K562 (cell line): ENCODE measurements at regions not wholly inside any gene's neighbourhood (a gene's known extent, or its start where the extent isn't known, plus 50 kb on each side); places are given as distances from the start of the nearest gene placed in this dataset.

ENCODE experiments used
- ATAC-seq: fragments of 200-7000 bp; cut with Tn5 transposase; 3 replicates; pipeline ENCODE4 v1.9.1; 2020; ENCODE audit warnings: moderate library complexity
- BruUV-seq: library from RNA; stranded (reverse); fragments of 400-500 nt; replicated peaks from 2 replicates; lab custom pipeline; 2021; lab: Mats Ljungman, UMichigan
- CTCF ChIA-PET: fragments of 300-600 bp; formaldehyde crosslinking; extraction: SDS; loops from one replicate; lab custom pipeline; 2021; ENCODE audit warnings: low intra/inter-chr PET ratio; lab: Yijun Ruan, JAX
- POLR2A ChIA-PET: fragments of 300-600, 350-650 bp; sonication (Branson Sonifier 250); formaldehyde crosslinking; extraction: SDS; loops from one replicate; lab custom pipeline; 2021; ENCODE audit warnings: antibody characterized with exemption, inconsistent platforms; lab: Yijun Ruan, JAX
- DNase-seq, 4 experiments: peaks; one replicate each; pipeline versions ENCODE4 v3.0.0 to v3.0.0-alpha.2; 2011 to 2018; ENCODE audit warnings: low spot score in 3 of 4, mixed read lengths in 3 of 4; ENCODE audit errors: extremely low read depth in 1 of 4
- FAIRE-seq: peaks from 2 replicates; lab custom pipeline; 2011; peaks lifted over from hg19 to GRCh38; lab: Jason Lieb, UNC
- H2AFZ ChIP-seq: 2 replicates; pipeline ENCODE4 v1.6.0; 2011; ENCODE audit warnings: low read depth, low read length, control low read depth, inconsistent platforms
- H3K27ac ChIP-seq: fragments of 200-600 bp; 3 replicates; pipeline ENCODE4 v1.8.0; 2011; ENCODE audit warnings: low read depth, mild to moderate bottlenecking, control low read depth, inconsistent platforms, low read length, moderate library complexity, mixed read lengths; ENCODE audit errors: extremely low read depth
- H3K27me3 ChIP-seq, 2 experiments: fragments of 300-600 bp in 1 of 2; 2 replicates in 1 of 2; 3 replicates in 1 of 2; pipeline versions ENCODE4 v1.6.0 to v1.8.0; 2011; ENCODE audit warnings: inconsistent platforms in 2 of 2, low read length in 2 of 2, mild to moderate bottlenecking in 1 of 2, mixed read lengths in 1 of 2, moderate library complexity in 1 of 2; ENCODE audit not compliant: control insufficient read depth in 2 of 2, insufficient read depth in 2 of 2
- H3K36me3 ChIP-seq: fragments of 300-600 bp; 3 replicates; pipeline ENCODE4 v1.8.0; 2011; ENCODE audit warnings: mild to moderate bottlenecking, low read length, inconsistent platforms; ENCODE audit not compliant: control insufficient read depth, insufficient read depth
- H3K4me1 ChIP-seq, 2 experiments: fragments of 200-600 bp in 1 of 2; replicated peaks in 1 of 2; 2 replicates in 1 of 2; 3 replicates in 1 of 2; pipeline versions ENCODE4 v1.5.1 to v1.8.0; 2011; ENCODE audit warnings: inconsistent platforms in 2 of 2, low read length in 2 of 2, mild to moderate bottlenecking in 1 of 2, mixed read lengths in 1 of 2, moderate library complexity in 1 of 2; ENCODE audit not compliant: control insufficient read depth in 2 of 2, insufficient read depth in 2 of 2
- H3K4me2 ChIP-seq: 2 replicates; pipeline ENCODE4 v1.6.1; 2011; ENCODE audit warnings: low read length, control low read depth, inconsistent platforms, mixed read lengths; ENCODE audit not compliant: insufficient read depth
- H3K4me3 ChIP-seq: fragments of 200-600 bp; sonication (generic), shearing (Covaris generic); 2 replicates; pipeline ENCODE4 v1.5.1; 2016; ENCODE audit warnings: control low read depth, inconsistent platforms
- H3K79me2 ChIP-seq: fragments of 200-600 bp; 3 replicates; pipeline ENCODE4 v1.8.0; 2011; ENCODE audit warnings: low read length, inconsistent platforms; ENCODE audit not compliant: control insufficient read depth, insufficient read depth
- H3K9ac ChIP-seq, 2 experiments: 2 replicates each; pipeline versions ENCODE4 v1.6.0 to v1.6.1; 2011; ENCODE audit warnings: low read depth in 2 of 2, low read length in 2 of 2, control low read depth in 1 of 2, inconsistent platforms in 1 of 2, mild to moderate bottlenecking in 1 of 2, mixed read lengths in 1 of 2; ENCODE audit not compliant: insufficient read depth in 1 of 2
- H3K9me1 ChIP-seq: one replicate; pipeline ENCODE4 v1.6.0; 2011; ENCODE audit warnings: inconsistent platforms, mild to moderate bottlenecking, low read length, moderate library complexity; ENCODE audit not compliant: control insufficient read depth, insufficient read depth
- H3K9me3 ChIP-seq: replicated peaks from 2 replicates; pipeline ENCODE4 v1.5.1; 2011; ENCODE audit warnings: low read depth, low read length, inconsistent platforms; ENCODE audit not compliant: control insufficient read depth, insufficient read depth
- H4K20me1 ChIP-seq: replicated peaks from 2 replicates; pipeline ENCODE4 v1.6.1; 2011; ENCODE audit warnings: low read length, inconsistent platforms, mixed read lengths; ENCODE audit not compliant: control insufficient read depth, insufficient read depth
- BACH1 ChIP-seq: fragments of 200-800 bp; sonication (Bioruptor generic); IDR thresholded peaks from 2 replicates; pipeline ENCODE4 v1.6.1; 2016; ENCODE audit warnings: missing genetic modification characterization, missing compliant biosample characterization
- BRD9 ChIP-seq: fragments of 450-650 bp; IDR thresholded peaks from 2 replicates; pipeline ENCODE4 v1.6.1; 2018; ENCODE audit warnings: low read depth; ENCODE audit not compliant: partially characterized antibody
- CREB5 ChIP-seq: fragments of 250-450 bp; sonication (Bioruptor Pico); IDR thresholded peaks from 2 replicates; pipeline ENCODE4 v1.5.0; 2020; ENCODE audit warnings: mild to moderate bottlenecking
- CSDE1 ChIP-seq, 2 experiments: fragments of 450-650 bp; IDR thresholded peaks; 2 replicates each; pipeline ENCODE4 v1.6.1; 2016; ENCODE audit warnings: mild to moderate bottlenecking in 1 of 2
- HMGN3 ChIP-seq: IDR thresholded peaks from 2 replicates; pipeline ENCODE4 v1.6.1; 2011; ENCODE audit warnings: borderline replicate concordance, low read depth, mild to moderate bottlenecking, mixed read lengths, low read length; ENCODE audit not compliant: insufficient read length; ENCODE audit errors: extremely low read depth
- KDM5B ChIP-seq: fragments of 200-600 bp; sonication (generic); IDR thresholded peaks from 2 replicates; pipeline ENCODE4 v1.6.1; 2012; ENCODE audit warnings: low read depth, mild to moderate bottlenecking, moderate library complexity, low read length, control low read depth, inconsistent platforms; ENCODE audit not compliant: insufficient replicate concordance
- LEF1 ChIP-seq: fragments of 450-650 bp; IDR thresholded peaks from 2 replicates; pipeline ENCODE4 v1.6.1; 2016; ENCODE audit warnings: mild to moderate bottlenecking
- MTA1 ChIP-seq: fragments of 450-650 bp; IDR thresholded peaks from 2 replicates; pipeline ENCODE4 v1.6.1; 2017; ENCODE audit warnings: borderline replicate concordance
- NBN ChIP-seq: fragments of 450-650 bp; IDR thresholded peaks from 2 replicates; pipeline ENCODE4 v1.6.1; 2016; ENCODE audit warnings: low read depth, mild to moderate bottlenecking
- PRDM10 ChIP-seq: fragments of 450-650 bp; IDR thresholded peaks from 2 replicates; pipeline ENCODE4 v1.6.1; 2018; ENCODE audit not compliant: partially characterized antibody
- ZFX ChIP-seq: sonication (generic); formaldehyde crosslinking; IDR thresholded peaks from 2 replicates; pipeline ENCODE4 v1.8.0; 2022; ENCODE audit warnings: mild to moderate bottlenecking, missing genetic modification reagents, moderate library complexity
- ZKSCAN1 ChIP-seq: fragments of 150-350 bp; IDR thresholded peaks from 2 replicates; pipeline ENCODE4 v1.6.1; 2016; ENCODE audit warnings: low read depth, low read length
- ZNF134 ChIP-seq: fragments of 250-450 bp; sonication (Bioruptor Pico); conservative IDR thresholded peaks from 2 replicates; pipeline ENCODE4 v1.4.0; 2020
- ZNF174 ChIP-seq: fragments of 250-450 bp; sonication (Bioruptor Pico); IDR thresholded peaks from 2 replicates; pipeline ENCODE4 v1.4.0; 2020; ENCODE audit warnings: mild to moderate bottlenecking
- in situ Hi-C: fragments of 300-500 bp; cut with MboI; formaldehyde crosslinking; loops from 4 replicates; pipeline ENCODE4 v1.15.0; 2018; ENCODE audit warnings: inconsistent platforms, mixed read lengths
- intact Hi-C: fragments of 100-400 bp; cut with micrococcal nuclease; formaldehyde crosslinking; loops from 2 replicates; pipeline ENCODE4 v1.14.2; 2022
- TF ChIP-seq, protein P1 (sequence below): fragments of 250-450 bp; sonication (Bioruptor Pico); IDR thresholded peaks from 2 replicates; pipeline ENCODE4 v1.4.0; 2020; ENCODE audit warnings: mild to moderate bottlenecking, moderate library complexity

DNA sequence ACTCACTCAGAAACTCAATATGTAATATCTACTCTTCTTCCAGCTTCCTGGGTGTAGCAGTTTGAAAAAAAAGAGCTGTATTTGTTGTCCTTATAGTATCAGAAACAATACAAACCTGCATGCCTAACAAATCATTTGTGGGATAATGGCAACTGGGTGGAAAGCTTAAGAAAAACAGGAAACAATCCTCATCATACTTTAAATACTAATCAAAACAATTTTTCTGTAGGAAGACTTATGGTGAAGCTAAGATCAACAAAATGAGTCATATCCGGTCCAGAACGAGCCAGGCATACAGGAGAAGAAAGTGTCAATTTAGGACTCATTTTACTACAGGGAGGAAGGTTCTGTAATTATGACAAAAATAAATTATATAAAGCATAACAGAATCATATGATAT is 181.8 kb upstream of the ADGRL4 start (continued):
- TF ChIP-seq CREB5 (no peak), ZNF174 (CRISPR knock-in tag) (no peak), ZKSCAN1 (no peak), KDM5B (no peak)
- TF ChIP-seq, protein P1, sequence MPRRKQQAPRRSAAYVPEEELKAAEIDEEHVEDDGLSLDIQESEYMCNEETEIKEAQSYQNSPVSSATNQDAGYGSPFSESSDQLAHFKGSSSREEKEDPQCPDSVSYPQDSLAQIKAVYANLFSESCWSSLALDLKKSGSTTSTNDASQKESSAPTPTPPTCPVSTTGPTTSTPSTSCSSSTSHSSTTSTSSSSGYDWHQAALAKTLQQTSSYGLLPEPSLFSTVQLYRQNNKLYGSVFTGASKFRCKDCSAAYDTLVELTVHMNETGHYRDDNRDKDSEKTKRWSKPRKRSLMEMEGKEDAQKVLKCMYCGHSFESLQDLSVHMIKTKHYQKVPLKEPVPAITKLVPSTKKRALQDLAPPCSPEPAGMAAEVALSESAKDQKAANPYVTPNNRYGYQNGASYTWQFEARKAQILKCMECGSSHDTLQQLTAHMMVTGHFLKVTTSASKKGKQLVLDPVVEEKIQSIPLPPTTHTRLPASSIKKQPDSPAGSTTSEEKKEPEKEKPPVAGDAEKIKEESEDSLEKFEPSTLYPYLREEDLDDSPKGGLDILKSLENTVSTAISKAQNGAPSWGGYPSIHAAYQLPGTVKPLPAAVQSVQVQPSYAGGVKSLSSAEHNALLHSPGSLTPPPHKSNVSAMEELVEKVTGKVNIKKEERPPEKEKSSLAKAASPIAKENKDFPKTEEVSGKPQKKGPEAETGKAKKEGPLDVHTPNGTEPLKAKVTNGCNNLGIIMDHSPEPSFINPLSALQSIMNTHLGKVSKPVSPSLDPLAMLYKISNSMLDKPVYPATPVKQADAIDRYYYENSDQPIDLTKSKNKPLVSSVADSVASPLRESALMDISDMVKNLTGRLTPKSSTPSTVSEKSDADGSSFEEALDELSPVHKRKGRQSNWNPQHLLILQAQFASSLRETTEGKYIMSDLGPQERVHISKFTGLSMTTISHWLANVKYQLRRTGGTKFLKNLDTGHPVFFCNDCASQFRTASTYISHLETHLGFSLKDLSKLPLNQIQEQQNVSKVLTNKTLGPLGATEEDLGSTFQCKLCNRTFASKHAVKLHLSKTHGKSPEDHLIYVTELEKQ (CRISPR knock-in tag), result no peak

DNA sequence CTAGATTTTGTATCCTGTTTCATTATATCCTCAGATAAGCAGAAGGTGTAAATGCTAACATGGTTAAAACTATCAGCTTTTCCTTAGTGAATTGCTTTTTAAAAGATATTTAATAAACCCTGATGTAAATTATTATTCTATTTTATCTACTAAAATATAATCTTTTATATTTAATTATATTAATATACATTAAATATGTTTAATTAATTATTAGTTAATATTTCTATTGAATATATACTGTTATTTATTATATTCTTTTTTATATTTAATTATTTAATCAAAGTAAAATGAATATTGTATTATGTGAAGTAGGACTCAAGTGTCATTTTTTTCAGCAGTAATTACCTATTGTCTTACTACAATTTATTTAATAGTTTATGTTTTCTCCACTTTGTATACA is 179.7 kb upstream of the ADGRL4 start:
- H3K27me3 ChIP-seq, result no peaks in the 10 kb centered on the region
- H3K9me3 ChIP-seq, result 0 out of 2 replicates have a peak, but pooled peaks cover 1% of the 10 kb centered on the region
- DNase-seq (no peak), ATAC-seq (no peak), FAIRE-seq (no peak)
- H3K9ac ChIP-seq, result no peak overlapping the region
- POLR2A ChIA-PET, result no interaction called here
- H3K27ac ChIP-seq, result no peak overlapping the region
- H3K36me3 ChIP-seq, result no peaks in the 10 kb centered on the region
- BruUV-seq, result no TSS peak
- in situ Hi-C loops, result no loop called here
- H4K20me1 ChIP-seq, result no peaks in the 10 kb centered on the region
- no peaks in the 10 kb centered on the region for H3K4me1 ChIP-seq
- CTCF ChIA-PET, result no interaction called here
- intact Hi-C loops, result no loop called here
- H3K79me2 ChIP-seq, result no peaks in the 10 kb centered on the region
- no peaks in the 10 kb centered on the region for H3K9me1 ChIP-seq
- H3K4me2 ChIP-seq, result no peak overlapping the region
- no peak overlapping the region for H3K4me3 ChIP-seq
- H2AFZ ChIP-seq, result no peak overlapping the region
- TF ChIP-seq ZNF134 (CRISPR knock-in tag) (no peak), NBN (no peak), CSDE1 (IDR thresholded peaks at IDR 0.05) (no peak), HMGN3 (no peak), LEF1 (no peak), PRDM10 (no peak), MTA1 (no peak), BRD9 (no peak), BACH1 (tag) (no peak), ZFX (CRISPR knock-in tag) (no peak)
